ENCODE measurements at regions not wholly inside any gene's neighbourhood (a gene's known extent, or its start where the extent isn't known, plus 50 kb on each side); places are given as distances from the start of the nearest gene placed in this dataset.

GRCh38 chr6:81640126-81640525 lies 112.4 kb downstream of the TENT5A start:
- H3K4me3 ChIP-seq (ENCODE audit: low read depth in 2 of 2, low read length in 2 of 2), result no peak overlapping the region
- ATAC-seq (no peak), DNase-seq (ENCODE audit: low read depth, low spot score) (no peak)
- H3K36me3 ChIP-seq (ENCODE audit: control insufficient read depth, insufficient read depth, low read length), result no peaks in the 10 kb centered on the region
- TF ChIP-seq CTCF (IDR thresholded peaks at IDR 0.05), result no peak
- TF ChIP-seq TCF7L2 (IDR thresholded peaks at IDR 0.05; ENCODE audit: low read depth, low read length), result no peak
- TF ChIP-seq REST (IDR thresholded peaks at IDR 0.05; ENCODE audit: insufficient read depth in 1 of 2, low read depth in 2 of 2, low read length in 1 of 2), result no peak
- no peak for TF ChIP-seq POLR2AphosphoS5 (IDR thresholded peaks at IDR 0.05; ENCODE audit: low read depth, low read length)
- no peak for TF ChIP-seq SIN3A (IDR thresholded peaks at IDR 0.05; ENCODE audit: borderline replicate concordance, insufficient read depth, low read depth, low read length)
- H3K9me3 ChIP-seq (ENCODE audit: control insufficient read depth, insufficient read depth, low read depth, low read length), result peaks cover 4% of the 10 kb centered on the region; the same call in 1 of the 2 replicates
- CTCF ChIA-PET, result no interaction called here
- BruUV-seq (replicated peaks), result no TSS peak
- POLR2A ChIA-PET, result no interaction called here
- H3K4me1 ChIP-seq (ENCODE audit: control insufficient read depth, insufficient read depth, low read length), result no peaks in the 10 kb centered on the region
- intact Hi-C loops (cut with micrococcal nuclease; ENCODE audit: unreplicated experiment) (no loop called here), in situ Hi-C loops (cut with HindIII; ENCODE audit: low pct_unique_long_range_greater_than_20kb, low sequenced_read_pairs) (no loop called here)
- H3K27me3 ChIP-seq (ENCODE audit: control insufficient read depth, insufficient read depth, low read length), result no peaks in the 10 kb centered on the region
- no peak overlapping the region for H3K27ac ChIP-seq (ENCODE audit: low read length)

- Histone ChIP-seq H3K9me3 (ENCODE audit: control insufficient read depth, insufficient read depth, low read depth, low read length) (peaks cover 4% of the 10 kb centered on the region; the same call in 1 of the 2 replicates), H3K27ac (ENCODE audit: low read length) (no peak overlapping the region), H3K4me3 (ENCODE audit: low read depth in 2 of 2, low read length in 2 of 2) (no peak overlapping the region), H3K4me1 (ENCODE audit: control insufficient read depth, insufficient read depth, low read length) (no peaks in the 10 kb centered on the region), H3K27me3 (ENCODE audit: control insufficient read depth, insufficient read depth, low read length) (no peaks in the 10 kb centered on the region), H3K36me3 (ENCODE audit: control insufficient read depth, insufficient read depth, low read length) (no peaks in the 10 kb centered on the region)
- BruUV-seq (replicated peaks), result no TSS peak
- intact Hi-C loops (cut with micrococcal nuclease; ENCODE audit: unreplicated experiment) (no loop called here), in situ Hi-C loops (cut with HindIII; ENCODE audit: low pct_unique_long_range_greater_than_20kb, low sequenced_read_pairs) (no loop called here)
- no peak for DNase-seq (ENCODE audit: low read depth, low spot score)
- TF ChIP-seq POLR2AphosphoS5 (IDR thresholded peaks at IDR 0.05; ENCODE audit: low read depth, low read length) (no peak), CTCF (IDR thresholded peaks at IDR 0.05) (no peak), TCF7L2 (IDR thresholded peaks at IDR 0.05; ENCODE audit: low read depth, low read length) (no peak), SIN3A (IDR thresholded peaks at IDR 0.05; ENCODE audit: borderline replicate concordance, insufficient read depth, low read depth, low read length) (no peak), REST (IDR thresholded peaks at IDR 0.05; ENCODE audit: insufficient read depth in 1 of 2, low read depth in 2 of 2, low read length in 1 of 2) (no peak)
- ATAC-seq, result no peak
- ChIA-PET CTCF (interaction anchor here (0.6 kb wide), 1 partner anchor 34 kb away, joined by 9 read pairs; no protein-coding TSS in a partner anchor), POLR2A (no interaction called here)
Observed at GRCh38 chr6:81638366-81638765, 114.1 kb downstream of the TENT5A start.
